Mucosa of rectum (tissue), 2 donors: ENCODE measurements at regions not wholly inside any gene's neighbourhood (a gene's known extent, or its start where the extent isn't known, plus 50 kb on each side); places are given as distances from the start of the nearest gene placed in this dataset.
"Not testable (repeated sequence)": the region's sequence is repeated elsewhere in the genome, so short reads cannot be mapped to it uniquely, and the experiment has no call there.

Source experiments
- H3K27ac ChIP-seq, 2 donors: one replicate each; pipeline ENCODE4 v1.7.0; 2013; ENCODE audit warnings: inconsistent platforms in 2 of 2, low read depth in 2 of 2, low read length in 2 of 2
- H3K27me3 ChIP-seq, 2 donors: one replicate each; pipeline ENCODE4 v1.7.0; 2013; ENCODE audit warnings: low read length in 2 of 2; ENCODE audit not compliant: control insufficient read depth in 2 of 2, insufficient read depth in 2 of 2
- H3K36me3 ChIP-seq, 2 donors: one replicate each; pipeline ENCODE4 v1.7.0; 2013; ENCODE audit warnings: low read length in 2 of 2; ENCODE audit not compliant: control insufficient read depth in 2 of 2, insufficient read depth in 2 of 2
- H3K4me1 ChIP-seq, 2 donors: one replicate each; pipeline ENCODE4 v1.7.0; 2013; ENCODE audit warnings: low read length in 2 of 2, mild to moderate bottlenecking in 1 of 2; ENCODE audit not compliant: control insufficient read depth in 2 of 2, insufficient read depth in 2 of 2
- H3K4me3 ChIP-seq, 2 donors: one replicate each; pipeline ENCODE4 v1.7.0; 2013; ENCODE audit warnings: low read length in 2 of 2
- H3K9ac ChIP-seq, 2 donors: one replicate each; pipeline ENCODE4 v1.7.0; 2013; ENCODE audit warnings: low read length in 2 of 2, low read depth in 1 of 2, mild to moderate bottlenecking in 1 of 2
- H3K9me3 ChIP-seq, 2 donors: one replicate each; pipeline ENCODE4 v1.7.0; 2013; ENCODE audit warnings: low read length in 2 of 2; ENCODE audit not compliant: control insufficient read depth in 2 of 2
- donor health status: healthy.
- donor health status: Normal muscosa, but diverticular disease.

DNA sequence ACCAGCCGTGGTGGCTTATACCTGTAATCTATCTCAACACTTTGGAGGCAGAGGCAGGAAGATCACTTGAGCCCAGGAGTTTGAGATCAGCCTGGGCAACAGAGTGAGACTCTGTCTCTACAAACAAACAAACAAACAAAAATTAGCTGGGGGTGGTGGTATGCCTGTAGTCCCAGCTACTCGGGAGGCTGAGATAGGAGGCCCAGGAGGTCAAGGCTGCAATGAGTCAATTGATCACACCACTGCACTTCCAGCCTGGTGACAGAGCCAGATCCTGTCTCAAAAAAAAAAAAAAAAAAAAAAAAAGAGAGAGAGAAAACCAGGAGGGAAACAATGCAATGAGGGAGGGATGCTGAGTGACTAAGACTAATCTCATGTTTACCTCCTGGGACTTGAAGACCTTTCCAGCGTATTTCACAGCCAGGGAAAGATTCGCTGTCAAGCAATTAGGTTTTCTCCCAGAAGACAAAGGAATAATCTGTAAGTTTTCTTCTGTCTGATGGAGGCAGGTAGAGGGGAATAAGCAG, 51.1 kb upstream of the MIER3 start:
- no peak overlapping the region for H3K9ac ChIP-seq
- H3K27me3 ChIP-seq = no peaks in the 10 kb centered on the region

DNA sequence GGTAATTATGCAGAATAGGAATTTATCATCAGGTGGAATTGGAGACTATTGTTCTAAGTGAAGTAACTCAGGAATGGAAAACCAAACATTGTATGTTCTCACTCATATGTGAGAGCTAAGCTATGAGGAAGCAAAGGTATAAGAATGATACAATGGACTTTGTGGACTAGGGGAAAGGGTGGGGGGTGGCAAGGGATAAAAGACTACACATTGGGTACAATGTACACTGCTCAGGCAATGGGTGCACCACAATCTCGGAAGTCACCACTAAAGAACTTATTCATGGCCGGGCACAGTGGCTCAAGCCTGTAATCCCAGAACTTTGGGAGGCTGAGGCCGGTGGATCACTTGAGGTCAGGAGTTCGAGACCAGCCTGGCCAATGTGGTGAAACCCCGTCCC, 51.6 kb upstream of the MIER3 start:
- not testable (repeated sequence) for H3K36me3 ChIP-seq, H3K9ac ChIP-seq, H3K4me1 ChIP-seq, H3K9me3 ChIP-seq, H3K27me3 ChIP-seq, H3K4me3 ChIP-seq
- H3K27ac ChIP-seq = peak overlapping the region in 1 of 2 donors; percentile 34

More for the DNA sequence above, 51.1 kb upstream of the MIER3 start:
- no peak overlapping the region for H3K4me3 ChIP-seq
- peak overlapping the region in 1 of 2 donors; percentile 34 for H3K27ac ChIP-seq
- no peaks in the 10 kb centered on the region for H3K36me3 ChIP-seq
- H3K9me3 ChIP-seq = no peaks in the 10 kb centered on the region
- peaks cover 2 to 3% of the 10 kb centered on the region in 2 donors for H3K4me1 ChIP-seq

DNA sequence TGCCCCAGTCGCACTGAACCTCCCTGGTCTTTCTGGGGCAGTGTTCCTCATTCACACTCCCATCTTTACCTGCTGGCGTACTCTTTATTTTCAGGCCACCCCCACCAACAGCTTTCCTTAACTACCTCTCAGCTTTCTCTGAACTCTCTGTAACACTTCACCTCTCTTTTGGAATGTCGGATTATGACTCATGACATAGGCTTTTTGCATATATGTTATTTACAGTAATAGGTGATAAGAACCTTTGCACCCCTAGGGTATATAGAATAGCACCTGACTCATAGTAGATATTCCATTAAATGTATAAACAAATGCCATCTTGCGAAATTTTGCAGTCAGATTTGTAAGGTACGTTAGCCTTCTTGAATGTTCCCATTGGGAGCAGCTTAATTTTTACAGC, 52.9 kb upstream of the MIER3 start:
- H3K4me3 ChIP-seq = no peak overlapping the region
- no peak overlapping the region for H3K9ac ChIP-seq
- H3K36me3 ChIP-seq = no peaks in the 10 kb centered on the region
- peaks cover 2 to 3% of the 10 kb centered on the region in 2 donors for H3K4me1 ChIP-seq
- H3K27me3 ChIP-seq = no peaks in the 10 kb centered on the region
- H3K9me3 ChIP-seq = no peaks in the 10 kb centered on the region
- peak overlapping the region; percentile 40 to 48 for H3K27ac ChIP-seq

DNA sequence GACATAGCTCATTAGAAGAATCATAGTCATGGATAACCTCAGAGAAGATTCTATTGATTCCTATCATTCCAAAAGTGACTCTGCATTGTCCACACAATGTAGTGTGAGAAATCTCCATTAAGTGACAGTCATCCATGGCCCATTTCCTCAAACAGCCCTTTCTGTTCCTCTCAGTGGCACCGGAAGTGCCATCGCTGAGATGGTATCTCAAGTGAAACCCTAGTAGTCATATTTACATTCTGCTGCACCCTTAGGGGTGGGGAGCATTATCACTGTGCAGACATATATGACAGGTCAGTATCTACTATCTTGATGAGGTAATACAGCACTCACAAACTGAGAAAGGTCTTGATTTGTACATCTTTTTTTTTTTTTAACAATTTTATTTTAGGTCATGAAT, 55.4 kb upstream of the MIER3 start:
- no peak overlapping the region for H3K4me3 ChIP-seq
- no peaks in the 10 kb centered on the region for H3K27me3 ChIP-seq
- H3K4me1 ChIP-seq = peaks cover 2 to 3% of the 10 kb centered on the region in 2 donors
- H3K36me3 ChIP-seq = no peaks in the 10 kb centered on the region
- peak overlapping the region in 1 of 2 donors; percentile 42 for H3K27ac ChIP-seq
- no peaks in the 10 kb centered on the region for H3K9me3 ChIP-seq
- no peak overlapping the region for H3K9ac ChIP-seq

DNA sequence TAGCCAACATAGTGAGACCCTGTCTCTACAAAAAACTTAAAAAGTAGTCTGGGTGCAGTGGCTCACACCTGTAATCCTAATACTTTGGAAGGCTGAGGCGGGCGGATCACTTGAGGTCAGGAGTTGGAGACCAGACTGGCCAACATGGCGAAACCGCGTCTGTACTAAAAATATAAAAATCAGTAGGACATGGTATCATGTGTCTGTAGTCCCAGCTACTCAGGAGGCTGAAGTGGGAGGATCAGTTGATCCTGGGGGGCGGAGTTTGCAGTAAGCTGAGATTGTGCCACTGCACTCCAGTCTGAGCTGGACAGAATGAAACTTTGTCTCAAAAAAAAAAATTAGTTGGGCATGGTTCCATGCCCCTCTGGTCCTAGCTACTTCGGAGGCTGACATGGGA, 57.9 kb upstream of the MIER3 start:
- Histone ChIP-seq H3K9ac (no peak overlapping the region), H3K4me3 (no peak overlapping the region)

DNA sequence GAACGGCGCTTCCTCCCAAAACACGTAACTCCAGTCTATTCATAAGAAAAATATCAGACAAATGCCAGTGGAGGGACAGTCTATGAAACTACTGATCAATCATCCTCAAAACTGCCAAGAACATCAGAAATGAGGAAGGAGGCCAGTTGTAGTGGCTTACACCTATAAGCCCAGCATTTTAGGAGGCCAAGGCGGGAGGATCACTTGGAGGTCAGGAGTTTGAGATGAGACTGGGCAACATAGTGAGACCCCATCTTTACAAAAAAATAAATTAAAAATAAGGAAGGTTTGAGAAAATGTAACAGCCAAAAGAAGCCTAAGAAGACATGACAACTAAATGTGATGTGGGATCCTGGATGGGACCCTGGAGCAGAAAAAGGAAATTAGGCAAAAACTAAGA, 58.9 kb upstream of the MIER3 start:
- H3K9ac ChIP-seq = no peak overlapping the region
- H3K27ac ChIP-seq = no peak overlapping the region
- no peaks in the 10 kb centered on the region for H3K9me3 ChIP-seq
- H3K4me3 ChIP-seq = no peak overlapping the region
- H3K27me3 ChIP-seq = no peaks in the 10 kb centered on the region
- H3K36me3 ChIP-seq = no peaks in the 10 kb centered on the region
- peaks cover 0 to 2% of the 10 kb centered on the region in 2 donors for H3K4me1 ChIP-seq

More for the DNA sequence above, 57.9 kb upstream of the MIER3 start:
- H3K36me3 ChIP-seq = no peaks in the 10 kb centered on the region
- H3K27ac ChIP-seq = no peak overlapping the region
- H3K27me3 ChIP-seq = no peaks in the 10 kb centered on the region
- no peaks in the 10 kb centered on the region for H3K9me3 ChIP-seq
- peaks cover 0 to 2% of the 10 kb centered on the region in 2 donors for H3K4me1 ChIP-seq

DNA sequence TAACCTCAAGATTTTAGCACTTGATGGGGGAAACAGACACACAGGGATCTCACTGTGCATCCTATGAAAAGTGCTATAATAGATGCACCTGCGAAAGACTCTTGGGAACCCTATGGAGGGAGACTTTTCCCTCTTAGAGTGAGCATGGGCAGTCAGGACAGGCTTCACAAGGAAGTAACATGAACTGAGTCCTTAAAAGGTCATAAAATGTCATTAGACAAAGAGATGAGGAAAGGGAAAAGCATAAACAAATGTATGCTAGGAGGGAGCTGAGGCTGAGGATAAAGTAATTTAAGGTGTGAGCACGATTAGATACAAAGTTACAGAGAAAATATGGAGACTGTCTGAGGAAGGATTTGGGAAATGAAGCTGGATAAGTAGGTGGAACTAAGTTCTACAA, 60.6 kb upstream of the MIER3 start:
- H3K4me3 ChIP-seq = no peak overlapping the region
- no peak overlapping the region for H3K27ac ChIP-seq
- H3K9ac ChIP-seq = no peak overlapping the region
- H3K27me3 ChIP-seq = no peaks in the 10 kb centered on the region
- H3K4me1 ChIP-seq = no peaks in the 10 kb centered on the region
- H3K36me3 ChIP-seq = no peaks in the 10 kb centered on the region
- H3K9me3 ChIP-seq = no peaks in the 10 kb centered on the region

DNA sequence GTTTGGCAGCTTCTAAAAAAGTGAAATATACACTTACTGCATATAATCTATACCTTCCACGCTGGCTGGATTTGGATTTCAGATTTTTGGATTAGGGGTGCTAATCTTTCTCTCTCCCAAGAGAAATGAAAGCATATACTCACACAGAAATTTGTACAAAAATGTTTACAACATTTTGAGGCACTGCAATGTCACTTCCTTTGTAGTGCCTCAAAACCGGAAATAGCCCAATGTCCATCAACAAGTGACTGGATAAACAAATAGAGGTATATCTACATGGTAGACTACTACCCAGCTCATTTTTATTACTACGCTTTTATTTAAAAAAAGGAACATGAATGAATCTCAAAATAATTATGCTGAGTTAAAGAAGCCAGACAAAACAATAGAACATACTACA, 74.0 kb upstream of the MIER3 start:
- no peaks in the 10 kb centered on the region for H3K9me3 ChIP-seq
- no peak overlapping the region for H3K9ac ChIP-seq
- no peaks in the 10 kb centered on the region for H3K27me3 ChIP-seq
- no peak overlapping the region for H3K4me3 ChIP-seq
- H3K27ac ChIP-seq = no peak overlapping the region
- H3K4me1 ChIP-seq = peaks cover 0 to 3% of the 10 kb centered on the region in 2 donors
- no peaks in the 10 kb centered on the region for H3K36me3 ChIP-seq

DNA sequence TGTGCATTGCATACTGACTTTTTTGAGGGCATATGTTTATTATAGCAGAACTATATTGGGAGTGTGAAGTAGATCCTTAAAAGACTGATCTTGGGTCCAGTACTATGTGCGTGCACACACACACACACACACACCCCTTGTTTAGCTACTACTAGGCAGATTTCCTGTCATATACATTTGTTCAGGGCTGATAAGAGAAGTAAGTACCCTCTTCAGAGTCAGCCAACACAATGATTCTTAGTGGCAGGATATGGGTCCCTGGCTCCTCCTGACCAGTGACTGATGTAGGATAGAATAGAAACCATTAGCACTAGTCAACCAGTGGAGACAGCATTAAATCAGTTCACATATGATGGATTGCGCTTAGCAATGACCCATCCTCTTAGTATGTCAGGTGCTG, 76.2 kb upstream of the MIER3 start:
- Histone ChIP-seq H3K4me3 (no peak overlapping the region), H3K27me3 (no peaks in the 10 kb centered on the region)

DNA sequence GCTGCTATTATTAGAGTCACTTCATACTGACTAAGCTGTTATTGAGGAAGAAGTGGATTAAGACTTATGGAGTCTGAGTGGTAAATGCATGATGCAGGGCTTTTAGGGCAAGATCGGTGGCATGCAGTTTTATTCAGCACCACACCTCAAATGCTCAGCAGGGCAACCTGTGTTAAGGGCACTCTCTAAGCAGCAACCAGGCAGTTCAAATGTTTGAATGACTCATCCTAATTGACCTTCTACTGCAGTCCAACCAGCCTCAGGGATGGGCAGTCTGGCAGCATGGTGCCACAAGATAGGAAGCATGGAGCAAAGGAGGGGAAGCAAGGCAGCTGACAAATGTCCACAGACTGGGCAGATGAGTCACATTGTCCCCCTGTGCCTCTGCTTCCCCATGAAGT, 80.2 kb upstream of the MIER3 start:
- Histone ChIP-seq H3K27ac (peak overlapping the region; percentile 85 to 91), H3K4me3 (peak overlapping the region in 1 of 2 donors; percentile 3), H3K9ac (peak overlapping the region in 1 of 2 donors; percentile 34), H3K9me3 (no peaks in the 10 kb centered on the region), H3K27me3 (peaks cover 0 to 2% of the 10 kb centered on the region in 2 donors), H3K36me3 (no peaks in the 10 kb centered on the region), H3K4me1 (peaks cover 14 to 35% of the 10 kb centered on the region in 2 donors)

More for the DNA sequence above, 76.2 kb upstream of the MIER3 start:
- Histone ChIP-seq H3K9ac (no peak overlapping the region), H3K27ac (no peak overlapping the region), H3K4me1 (peaks cover 8 to 23% of the 10 kb centered on the region in 2 donors), H3K36me3 (no peaks in the 10 kb centered on the region), H3K9me3 (no peaks in the 10 kb centered on the region)

DNA sequence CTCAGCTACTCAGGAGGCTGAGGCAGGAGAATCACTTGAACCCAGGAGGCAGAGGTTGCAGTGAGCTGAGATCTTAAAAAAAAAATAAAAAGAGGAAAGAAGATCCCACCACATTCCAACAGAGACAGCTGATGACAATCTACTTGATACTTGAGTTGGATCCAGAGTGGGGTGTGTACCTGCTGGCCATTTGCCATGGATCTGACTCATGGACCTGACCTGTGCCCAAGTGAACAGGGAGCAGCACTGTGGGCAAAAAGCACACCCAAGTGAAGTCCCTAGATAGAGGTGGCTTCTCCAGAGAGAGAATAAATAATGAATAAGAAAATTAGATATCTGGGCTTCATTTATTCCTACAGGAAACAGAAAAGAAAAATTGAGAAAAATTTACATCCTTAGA, 81.2 kb upstream of the MIER3 start:
- no peak overlapping the region for H3K4me3 ChIP-seq
- no peak overlapping the region for H3K9ac ChIP-seq
- peaks cover 0 to 2% of the 10 kb centered on the region in 2 donors for H3K27me3 ChIP-seq
- no peaks in the 10 kb centered on the region for H3K9me3 ChIP-seq
- H3K36me3 ChIP-seq = no peaks in the 10 kb centered on the region
- H3K27ac ChIP-seq = peak overlapping the region; percentile 85 to 91
- H3K4me1 ChIP-seq = peaks cover 16 to 35% of the 10 kb centered on the region in 2 donors
